K562 (cell line): ENCODE measurements at regions not wholly inside any gene's neighbourhood (a gene's known extent, or its start where the extent isn't known, plus 50 kb on each side); places are given as distances from the start of the nearest gene placed in this dataset.

Experiments
- ATAC-seq: fragments of 200-7000 bp; cut with Tn5 transposase; 3 replicates; pipeline ENCODE4 v1.9.1; 2020; ENCODE audit warnings: moderate library complexity
- BruUV-seq: library from RNA; stranded (reverse); fragments of 400-500 nt; replicated peaks from 2 replicates; lab custom pipeline; 2021; lab: Mats Ljungman, UMichigan
- CTCF ChIA-PET: fragments of 300-600 bp; formaldehyde crosslinking; extraction: SDS; loops from one replicate; lab custom pipeline; 2021; ENCODE audit warnings: low intra/inter-chr PET ratio; lab: Yijun Ruan, JAX
- POLR2A ChIA-PET: fragments of 300-600, 350-650 bp; sonication (Branson Sonifier 250); formaldehyde crosslinking; extraction: SDS; loops from one replicate; lab custom pipeline; 2021; ENCODE audit warnings: antibody characterized with exemption, inconsistent platforms; lab: Yijun Ruan, JAX
- DNase-seq, 4 experiments: peaks; one replicate each; pipeline versions ENCODE4 v3.0.0 to v3.0.0-alpha.2; 2011 to 2018; ENCODE audit warnings: low spot score in 3 of 4, mixed read lengths in 3 of 4; ENCODE audit errors: extremely low read depth in 1 of 4
- FAIRE-seq: peaks from 2 replicates; lab custom pipeline; 2011; peaks lifted over from hg19 to GRCh38; lab: Jason Lieb, UNC
- H2AFZ ChIP-seq: 2 replicates; pipeline ENCODE4 v1.6.0; 2011; ENCODE audit warnings: low read depth, low read length, control low read depth, inconsistent platforms
- H3K27ac ChIP-seq: fragments of 200-600 bp; 3 replicates; pipeline ENCODE4 v1.8.0; 2011; ENCODE audit warnings: low read depth, mild to moderate bottlenecking, control low read depth, inconsistent platforms, low read length, moderate library complexity, mixed read lengths; ENCODE audit errors: extremely low read depth
- H3K27me3 ChIP-seq, 2 experiments: fragments of 300-600 bp in 1 of 2; 2 replicates in 1 of 2; 3 replicates in 1 of 2; pipeline versions ENCODE4 v1.6.0 to v1.8.0; 2011; ENCODE audit warnings: inconsistent platforms in 2 of 2, low read length in 2 of 2, mild to moderate bottlenecking in 1 of 2, mixed read lengths in 1 of 2, moderate library complexity in 1 of 2; ENCODE audit not compliant: control insufficient read depth in 2 of 2, insufficient read depth in 2 of 2
- H3K36me3 ChIP-seq: fragments of 300-600 bp; 3 replicates; pipeline ENCODE4 v1.8.0; 2011; ENCODE audit warnings: mild to moderate bottlenecking, low read length, inconsistent platforms; ENCODE audit not compliant: control insufficient read depth, insufficient read depth
- H3K4me1 ChIP-seq, 2 experiments: fragments of 200-600 bp in 1 of 2; replicated peaks in 1 of 2; 2 replicates in 1 of 2; 3 replicates in 1 of 2; pipeline versions ENCODE4 v1.5.1 to v1.8.0; 2011; ENCODE audit warnings: inconsistent platforms in 2 of 2, low read length in 2 of 2, mild to moderate bottlenecking in 1 of 2, mixed read lengths in 1 of 2, moderate library complexity in 1 of 2; ENCODE audit not compliant: control insufficient read depth in 2 of 2, insufficient read depth in 2 of 2
- H3K4me2 ChIP-seq: 2 replicates; pipeline ENCODE4 v1.6.1; 2011; ENCODE audit warnings: low read length, control low read depth, inconsistent platforms, mixed read lengths; ENCODE audit not compliant: insufficient read depth
- H3K4me3 ChIP-seq: fragments of 200-600 bp; sonication (generic), shearing (Covaris generic); 2 replicates; pipeline ENCODE4 v1.5.1; 2016; ENCODE audit warnings: control low read depth, inconsistent platforms
- H3K79me2 ChIP-seq: fragments of 200-600 bp; 3 replicates; pipeline ENCODE4 v1.8.0; 2011; ENCODE audit warnings: low read length, inconsistent platforms; ENCODE audit not compliant: control insufficient read depth, insufficient read depth
- H3K9ac ChIP-seq, 2 experiments: 2 replicates each; pipeline versions ENCODE4 v1.6.0 to v1.6.1; 2011; ENCODE audit warnings: low read depth in 2 of 2, low read length in 2 of 2, control low read depth in 1 of 2, inconsistent platforms in 1 of 2, mild to moderate bottlenecking in 1 of 2, mixed read lengths in 1 of 2; ENCODE audit not compliant: insufficient read depth in 1 of 2
- H3K9me1 ChIP-seq: one replicate; pipeline ENCODE4 v1.6.0; 2011; ENCODE audit warnings: inconsistent platforms, mild to moderate bottlenecking, low read length, moderate library complexity; ENCODE audit not compliant: control insufficient read depth, insufficient read depth
- H3K9me3 ChIP-seq: replicated peaks from 2 replicates; pipeline ENCODE4 v1.5.1; 2011; ENCODE audit warnings: low read depth, low read length, inconsistent platforms; ENCODE audit not compliant: control insufficient read depth, insufficient read depth
- H4K20me1 ChIP-seq: replicated peaks from 2 replicates; pipeline ENCODE4 v1.6.1; 2011; ENCODE audit warnings: low read length, inconsistent platforms, mixed read lengths; ENCODE audit not compliant: control insufficient read depth, insufficient read depth
- CHD4 ChIP-seq: fragments of 200-600 bp; sonication (generic); IDR thresholded peaks from 3 replicates; pipeline ENCODE4 v1.6.1; 2012; ENCODE audit warnings: low read depth, mild to moderate bottlenecking, mixed read lengths, low read length, inconsistent platforms; ENCODE audit not compliant: insufficient read depth, insufficient replicate concordance, poor library complexity, severe bottlenecking
- FOXJ2 ChIP-seq: fragments of 200-800 bp; sonication (Bioruptor generic); IDR thresholded peaks from 2 replicates; pipeline ENCODE4 v1.6.1; 2016; ENCODE audit warnings: missing genetic modification characterization, missing compliant biosample characterization
- HDAC1 ChIP-seq, 2 experiments: fragments of 450-650 bp; IDR thresholded peaks; 2 replicates each; pipeline ENCODE4 v1.6.1; 2016 to 2017; ENCODE audit warnings: inconsistent platforms in 1 of 2, mild to moderate bottlenecking in 1 of 2, moderate library complexity in 1 of 2
- HMBOX1 ChIP-seq: sonication (generic); IDR thresholded peaks from 2 replicates; pipeline ENCODE4 v1.6.1; 2016
- KLF16 ChIP-seq: IDR thresholded peaks from 2 replicates; pipeline ENCODE4 v1.6.1; 2016; ENCODE audit warnings: antibody characterized with exemption
- MEF2D ChIP-seq: conservative IDR thresholded peaks from 2 replicates; pipeline ENCODE4 v1.6.1; 2016; ENCODE audit warnings: low read depth, missing genetic modification characterization, missing compliant biosample characterization
- NELFE ChIP-seq: IDR thresholded peaks from 2 replicates; pipeline ENCODE4 v1.6.1; 2011; ENCODE audit warnings: mild to moderate bottlenecking; ENCODE audit not compliant: insufficient read depth, insufficient read length
- SMARCB1 ChIP-seq: IDR thresholded peaks from 2 replicates; pipeline ENCODE4 v1.6.1; 2011; ENCODE audit warnings: improper control_type of control experiment, low read depth; ENCODE audit not compliant: insufficient read length
- TARDBP ChIP-seq: fragments of 450-650 bp; IDR thresholded peaks from 2 replicates; pipeline ENCODE4 v1.6.1; 2016
- TCF3 ChIP-seq: sonication (generic); formaldehyde crosslinking; IDR thresholded peaks from 2 replicates; pipeline ENCODE4 v1.4.0; 2020; ENCODE audit warnings: mild to moderate bottlenecking, missing genetic modification reagents
- TCFL5 ChIP-seq: fragments of 250-450 bp; sonication (Bioruptor Pico); conservative IDR thresholded peaks from 2 replicates; pipeline ENCODE4 v1.6.1; 2021; ENCODE audit warnings: mild to moderate bottlenecking, moderate library complexity, matching md5 sums
- U2AF2 ChIP-seq: fragments of 200-400 bp; formaldehyde crosslinking; optimal IDR thresholded peaks from 2 replicates; pipeline ENCODE3; 2017; ENCODE audit warnings: low read depth, mild to moderate bottlenecking, low read length
- ZNF586 ChIP-seq: fragments of 450-650 bp; formaldehyde crosslinking; conservative IDR thresholded peaks from 2 replicates; pipeline ENCODE4 v1.4.0; 2020; ENCODE audit warnings: mild to moderate bottlenecking, moderate library complexity
- ZNF589 ChIP-seq: fragments of 200-800 bp; sonication (Bioruptor generic); IDR thresholded peaks from 2 replicates; pipeline ENCODE4 v1.6.1; 2016; ENCODE audit warnings: low read depth, missing genetic modification characterization, missing compliant biosample characterization
- WGBS: fragments of 100-300 bp; shearing (Covaris generic); methylation state at CpG from one replicate; pipeline ENCODE4 v1.1.6; 2016; ENCODE audit warnings: low coverage, mixed read lengths; ENCODE audit not compliant: insufficient coverage; ENCODE audit errors: missing lambda C conversion rate; 5-methylcytosine and 5-hydroxymethylcytosine counted together
- in situ Hi-C: fragments of 300-500 bp; cut with MboI; formaldehyde crosslinking; loops from 4 replicates; pipeline ENCODE4 v1.15.0; 2018; ENCODE audit warnings: inconsistent platforms, mixed read lengths
- intact Hi-C: fragments of 100-400 bp; cut with micrococcal nuclease; formaldehyde crosslinking; loops from 2 replicates; pipeline ENCODE4 v1.14.2; 2022

- no peak for FAIRE-seq
- ATAC-seq: no peak
Observed at GRCh38 chr20:61166324-61166723, 85.7 kb upstream of the CDH4 start.

GRCh38 chr20:61168605-61169004 lies 83.5 kb upstream of the CDH4 start:
- 0% methylated on average over 8 of the region's 8 CpGs for WGBS
- Histone ChIP-seq H3K4me2 (no peak overlapping the region), H3K4me1 (no peaks in the 10 kb centered on the region), H2AFZ (no peak overlapping the region), H3K9me3 (no peaks in the 10 kb centered on the region), H3K27me3 (peaks cover 0 to 8% of the 10 kb centered on the region in 2 experiments; a peak in 2 of 5 replicates), H4K20me1 (0 out of 2 replicates have a peak, but pooled peaks cover 5% of the 10 kb centered on the region), H3K9me1 (no peaks in the 10 kb centered on the region), H3K79me2 (no peaks in the 10 kb centered on the region), H3K27ac (no peak overlapping the region), H3K36me3 (no peaks in the 10 kb centered on the region), H3K9ac (no peak overlapping the region), H3K4me3 (no peak overlapping the region)
- intact Hi-C loops: no loop called here
- CTCF ChIA-PET: no interaction called here
- DNase-seq (no peak), ATAC-seq (no peak), FAIRE-seq (no peak)
- BruUV-seq: no TSS peak
- in situ Hi-C loops: no loop called here
- POLR2A ChIA-PET: interaction anchor here (0.6 kb wide), 1 partner anchor 265 kb away, joined by 3 read pairs; no protein-coding TSS in a partner anchor
- TF ChIP-seq HDAC1 (IDR thresholded peaks at IDR 0.05): no peak
- TF ChIP-seq TCFL5: no peak
- no peak for TF ChIP-seq TARDBP
- TF ChIP-seq ZNF589: no peak
- TF ChIP-seq SMARCB1: no peak
- TF ChIP-seq MEF2D (tag): no peak
- TF ChIP-seq ZNF586 (CRISPR knock-in tag): no peak
- TF ChIP-seq NELFE: no peak

More at GRCh38 chr20:61166324-61166723, 85.7 kb upstream of the CDH4 start:
- intact Hi-C loops: no loop called here
- BruUV-seq: no TSS peak
- 0 out of 2 replicates have a peak, but pooled peaks cover 5% of the 10 kb centered on the region for H4K20me1 ChIP-seq
- in situ Hi-C loops: no loop called here
- H3K27ac ChIP-seq: no peak overlapping the region
- H3K9me3 ChIP-seq: no peaks in the 10 kb centered on the region
- ChIA-PET POLR2A (no interaction called here), CTCF (no interaction called here)
- no peaks in the 10 kb centered on the region for H3K4me1 ChIP-seq
- WGBS: 0% methylated on average over 3 of the region's 3 CpGs
- H3K27me3 ChIP-seq: peaks cover 0 to 20% of the 10 kb centered on the region in 2 experiments; a peak in 2 of 5 replicates
- H3K79me2 ChIP-seq: no peaks in the 10 kb centered on the region
- no peak overlapping the region for H3K9ac ChIP-seq
- no peak overlapping the region for H3K4me3 ChIP-seq
- no peaks in the 10 kb centered on the region for H3K36me3 ChIP-seq
- H2AFZ ChIP-seq: no peak overlapping the region
- no peak overlapping the region for H3K4me2 ChIP-seq
- TF ChIP-seq CHD4: no peak
- TF ChIP-seq HMBOX1: no peak
- no peak for TF ChIP-seq FOXJ2 (tag)
- no peak for TF ChIP-seq U2AF2
- no peak for TF ChIP-seq KLF16
- TF ChIP-seq TCF3 (CRISPR knock-in tag): no peak
- DNase-seq: no peak
- H3K9me1 ChIP-seq: no peaks in the 10 kb centered on the region
